Ascending aorta (tissue), 2 donors: ENCODE measurements at regions not wholly inside any gene's neighbourhood (a gene's known extent, or its start where the extent isn't known, plus 50 kb on each side); places are given as distances from the start of the nearest gene placed in this dataset.

Source experiments
- DNase-seq, 2 donors: peaks; one replicate each; pipeline ENCODE4 v3.0.0-alpha.2; 2019; ENCODE audit warnings: low spot score in 2 of 2
- H3K27ac ChIP-seq, 2 donors: fragments of 200-600 bp; sonication (generic); one replicate each; pipeline ENCODE4 v1.5.1; 2016 to 2017; ENCODE audit warnings: mild to moderate bottlenecking in 1 of 2
- H3K27me3 ChIP-seq: fragments of 200-600 bp; sonication (generic); one replicate; pipeline ENCODE4 v1.5.1; 2017
- H3K36me3 ChIP-seq, 2 donors: fragments of 200-600 bp; sonication (generic); one replicate each; pipeline ENCODE4 v1.5.1; 2016
- H3K4me1 ChIP-seq, 2 donors: fragments of 200-600 bp; sonication (generic); one replicate each; pipeline ENCODE4 v1.5.1; 2016 to 2017; ENCODE audit warnings: mild to moderate bottlenecking in 1 of 2
- H3K4me3 ChIP-seq, 2 donors: fragments of 200-600 bp; sonication (generic); one replicate each; pipeline ENCODE4 v1.5.1; 2016 to 2017; ENCODE audit warnings: mild to moderate bottlenecking in 1 of 2
- H3K9me3 ChIP-seq, 2 donors: fragments of 200-600 bp; sonication (generic); one replicate each; pipeline ENCODE4 v1.5.1; 2016
- CTCF ChIP-seq, 3 experiments: fragments of 200-600 bp in 2 of 3; fragments of 450-650 bp in 1 of 3; sonication (generic) in 2 of 3; IDR thresholded peaks; one replicate each; pipeline ENCODE4 v1.5.1; 2016 to 2019; ENCODE audit warnings: antibody characterized with exemption in 3 of 3, mild to moderate bottlenecking in 1 of 3, moderate library complexity in 1 of 3
- intact Hi-C: fragments of 100-400 bp; cut with DNase I; formaldehyde crosslinking; loops from one replicate; pipeline ENCODE4 v1.15.1; 2023

- no peak for TF ChIP-seq CTCF (IDR thresholded peaks at IDR 0.05)
- H3K4me1 ChIP-seq: no peaks in the 10 kb centered on the region
- DNase-seq: no peak
Observed at GRCh38 chr4:180852738-180853137, 1390.5 kb upstream of the TENM3 start.

GRCh38 chr4:180855184-180855583, 1388.0 kb upstream of the TENM3 start:
- H3K27me3 ChIP-seq: no peaks in the 10 kb centered on the region
- H3K36me3 ChIP-seq: no peaks in the 10 kb centered on the region
- intact Hi-C loops: no loop called here
- no peak for DNase-seq
- no peaks in the 10 kb centered on the region for H3K9me3 ChIP-seq
- no peak for TF ChIP-seq CTCF (IDR thresholded peaks at IDR 0.05)
- no peak overlapping the region for H3K27ac ChIP-seq
- H3K4me1 ChIP-seq: no peaks in the 10 kb centered on the region
- no peak overlapping the region for H3K4me3 ChIP-seq

More at GRCh38 chr4:180852738-180853137, 1390.5 kb upstream of the TENM3 start:
- Histone ChIP-seq H3K4me3 (no peak overlapping the region), H3K27ac (no peak overlapping the region), H3K36me3 (no peaks in the 10 kb centered on the region), H3K9me3 (no peaks in the 10 kb centered on the region), H3K27me3 (no peaks in the 10 kb centered on the region)
- intact Hi-C loops: no loop called here

GRCh38 chr4:180860089-180860720, 1383.0 kb upstream of the TENM3 start:
- DNase-seq: no peak
- no peaks in the 10 kb centered on the region for H3K27me3 ChIP-seq
- H3K4me3 ChIP-seq: no peak overlapping the region
- H3K4me1 ChIP-seq: no peaks in the 10 kb centered on the region
- no peak overlapping the region for H3K27ac ChIP-seq
- no peak for TF ChIP-seq CTCF (IDR thresholded peaks at IDR 0.05)
- intact Hi-C loops: no loop called here
- H3K9me3 ChIP-seq: no peaks in the 10 kb centered on the region
- H3K36me3 ChIP-seq: no peaks in the 10 kb centered on the region

GRCh38 chr4:180861651-180862050, 1381.6 kb upstream of the TENM3 start:
- no peaks in the 10 kb centered on the region for H3K27me3 ChIP-seq
- H3K4me1 ChIP-seq: no peaks in the 10 kb centered on the region
- no peaks in the 10 kb centered on the region for H3K36me3 ChIP-seq
- H3K4me3 ChIP-seq: no peak overlapping the region
- no peak for DNase-seq
- no peak overlapping the region for H3K27ac ChIP-seq
- TF ChIP-seq CTCF (IDR thresholded peaks at IDR 0.05): no peak
- H3K9me3 ChIP-seq: peaks cover 0 to 3% of the 10 kb centered on the region in 2 donors
- intact Hi-C loops: no loop called here

GRCh38 chr4:180866933-180867643, 1376.1 kb upstream of the TENM3 start:
- no peak for TF ChIP-seq CTCF (IDR thresholded peaks at IDR 0.05)
- no peak for DNase-seq
- Histone ChIP-seq H3K27me3 (no peaks in the 10 kb centered on the region), H3K4me1 (no peaks in the 10 kb centered on the region), H3K27ac (no peak overlapping the region), H3K9me3 (peaks cover 0 to 3% of the 10 kb centered on the region in 2 donors), H3K4me3 (no peak overlapping the region), H3K36me3 (no peaks in the 10 kb centered on the region)
- intact Hi-C loops: no loop called here
